ENCODE measurements at regions not wholly inside any gene's neighbourhood (a gene's known extent, or its start where the extent isn't known, plus 50 kb on each side); places are given as distances from the start of the nearest gene placed in this dataset.

- ATAC-seq (ENCODE audit: low read depth) = no peak
Measured at GRCh38 chr16:86390335-86390734, 120.0 kb upstream of the FOXF1 start.

GRCh38 chr16:86391486-86391885, 118.8 kb upstream of the FOXF1 start:
- H3K4me3 Mint-ChIP-seq = no peak overlapping the region
- no peaks in the 10 kb centered on the region for H3K9me3 Mint-ChIP-seq
- no peak for ATAC-seq (ENCODE audit: low read depth)
- no peak overlapping the region for H3K27ac Mint-ChIP-seq
- H3K27me3 Mint-ChIP-seq = peaks cover 9% of the 10 kb centered on the region
- no peaks in the 10 kb centered on the region for H3K36me3 Mint-ChIP-seq
- H3K4me1 Mint-ChIP-seq = no peaks in the 10 kb centered on the region
- no peak for DNase-seq (ENCODE audit: low spot score in 2 of 2)

More at GRCh38 chr16:86390335-86390734, 120.0 kb upstream of the FOXF1 start:
- Mint-ChIP-seq H3K9me3 (no peaks in the 10 kb centered on the region), H3K27ac (no peak overlapping the region), H3K4me1 (no peaks in the 10 kb centered on the region), H3K4me3 (no peak overlapping the region), H3K27me3 (peaks cover 12% of the 10 kb centered on the region), H3K36me3 (no peaks in the 10 kb centered on the region)
- no peak for DNase-seq (ENCODE audit: low spot score in 2 of 2)

GRCh38 chr16:86391984-86392383, 118.3 kb upstream of the FOXF1 start:
- no peak overlapping the region for H3K4me3 Mint-ChIP-seq
- no peak for ATAC-seq (ENCODE audit: low read depth)
- H3K27me3 Mint-ChIP-seq = peaks cover 9% of the 10 kb centered on the region
- H3K4me1 Mint-ChIP-seq = no peaks in the 10 kb centered on the region
- no peaks in the 10 kb centered on the region for H3K36me3 Mint-ChIP-seq
- no peaks in the 10 kb centered on the region for H3K9me3 Mint-ChIP-seq
- no peak for DNase-seq (ENCODE audit: low spot score in 2 of 2)
- no peak overlapping the region for H3K27ac Mint-ChIP-seq

DNA sequence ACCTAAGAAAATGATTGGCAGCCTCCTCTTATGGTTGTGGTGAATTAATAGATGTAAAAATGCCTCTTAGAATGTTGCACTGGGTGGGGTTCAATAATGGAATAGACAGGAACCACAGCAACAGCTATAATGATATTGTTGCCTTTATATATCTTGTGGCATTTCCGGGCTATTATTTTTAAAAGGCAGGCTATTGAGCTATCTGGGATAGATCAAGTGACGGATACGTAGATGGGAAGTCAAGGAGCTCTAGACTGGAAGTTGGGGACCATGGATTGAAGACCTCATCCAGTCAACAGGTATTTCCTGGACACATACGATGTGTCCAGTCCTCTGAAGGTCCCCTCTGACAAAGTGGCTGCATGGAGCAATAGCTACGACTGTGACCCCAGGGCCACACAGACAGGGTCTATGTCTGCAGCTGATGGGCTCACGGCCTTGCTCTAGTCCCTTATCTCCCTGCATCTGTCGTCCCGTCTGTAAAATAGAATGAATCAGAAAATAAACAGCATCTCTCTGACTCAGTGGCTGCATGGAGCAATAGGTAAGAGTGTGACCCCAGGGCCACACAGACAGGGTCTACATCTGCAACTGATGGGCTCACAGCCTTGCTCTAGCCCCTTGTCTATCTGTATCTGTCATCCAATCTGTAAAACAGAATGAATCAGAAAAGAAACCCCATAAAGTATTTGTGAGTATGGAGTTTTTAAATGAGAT, 117.7 kb upstream of the FOXF1 start:
- Mint-ChIP-seq H3K4me1 (no peaks in the 10 kb centered on the region), H3K9me3 (no peaks in the 10 kb centered on the region), H3K27me3 (peaks cover 9% of the 10 kb centered on the region), H3K4me3 (no peak overlapping the region), H3K27ac (no peak overlapping the region), H3K36me3 (no peaks in the 10 kb centered on the region)
- DNase-seq (ENCODE audit: low spot score in 2 of 2) = no peak
- ATAC-seq (ENCODE audit: low read depth) = no peak

DNA sequence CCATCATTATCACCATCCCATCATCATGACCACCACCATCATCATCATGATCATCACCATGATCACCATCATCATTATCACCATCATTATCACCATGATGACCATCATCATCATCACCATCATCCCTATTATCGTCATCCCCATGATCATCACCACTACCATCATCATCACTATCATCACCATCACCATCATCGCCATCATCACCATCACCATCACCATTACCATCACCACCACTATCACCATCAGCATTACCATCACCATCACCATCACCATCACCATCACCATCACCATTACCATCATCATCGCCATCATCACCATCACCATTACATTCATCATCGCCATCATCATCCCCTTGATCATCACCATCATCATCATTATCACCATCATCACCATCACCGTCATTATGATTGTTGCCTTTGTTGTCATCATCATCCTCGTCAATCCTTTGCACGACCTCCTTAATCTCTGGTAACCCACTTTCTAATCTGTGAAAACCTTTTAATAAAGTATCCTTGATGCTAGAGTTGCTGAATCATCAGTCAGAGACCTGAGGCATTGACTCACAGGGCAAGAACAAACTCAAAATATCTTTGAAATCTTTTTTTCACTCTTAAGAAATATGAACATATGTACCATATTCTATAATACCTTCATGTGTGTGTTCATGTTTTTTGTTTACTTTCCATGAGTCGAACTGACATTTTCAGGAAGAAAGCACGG, 116.3 kb upstream of the FOXF1 start:
- ATAC-seq (ENCODE audit: low read depth) (no peak), DNase-seq (ENCODE audit: low spot score in 2 of 2) (no peak)
- Mint-ChIP-seq H3K27me3 (peaks cover 2% of the 10 kb centered on the region), H3K36me3 (no peaks in the 10 kb centered on the region), H3K27ac (no peak overlapping the region), H3K9me3 (no peaks in the 10 kb centered on the region), H3K4me1 (no peaks in the 10 kb centered on the region), H3K4me3 (no peak overlapping the region)

DNA sequence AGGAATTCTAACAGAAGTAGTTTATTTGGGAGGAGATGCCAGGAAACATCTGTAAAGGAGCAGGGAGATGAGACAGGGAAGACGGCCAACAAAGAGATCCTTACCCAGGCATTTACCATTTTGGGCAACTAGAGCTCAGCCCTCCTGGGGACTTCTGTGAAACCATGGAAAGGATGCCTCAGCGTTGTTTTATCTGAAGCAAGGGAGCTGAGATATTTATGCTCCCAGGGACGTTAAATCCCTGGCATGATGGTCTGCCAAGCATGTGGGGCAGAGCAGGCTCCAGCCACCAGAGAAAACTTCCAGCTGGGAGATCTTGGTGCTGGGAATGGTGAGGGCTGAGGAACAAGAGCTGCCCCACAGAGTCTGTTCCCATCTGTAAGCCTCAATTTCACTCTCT, 114.8 kb upstream of the FOXF1 start:
- no peaks in the 10 kb centered on the region for H3K36me3 Mint-ChIP-seq
- H3K27me3 Mint-ChIP-seq = peaks cover 2% of the 10 kb centered on the region
- H3K4me1 Mint-ChIP-seq = no peaks in the 10 kb centered on the region
- DNase-seq (ENCODE audit: low spot score in 2 of 2) (no peak), ATAC-seq (ENCODE audit: low read depth) (no peak)
- H3K4me3 Mint-ChIP-seq = no peak overlapping the region
- H3K9me3 Mint-ChIP-seq = no peaks in the 10 kb centered on the region
- H3K27ac Mint-ChIP-seq = no peak overlapping the region

DNA sequence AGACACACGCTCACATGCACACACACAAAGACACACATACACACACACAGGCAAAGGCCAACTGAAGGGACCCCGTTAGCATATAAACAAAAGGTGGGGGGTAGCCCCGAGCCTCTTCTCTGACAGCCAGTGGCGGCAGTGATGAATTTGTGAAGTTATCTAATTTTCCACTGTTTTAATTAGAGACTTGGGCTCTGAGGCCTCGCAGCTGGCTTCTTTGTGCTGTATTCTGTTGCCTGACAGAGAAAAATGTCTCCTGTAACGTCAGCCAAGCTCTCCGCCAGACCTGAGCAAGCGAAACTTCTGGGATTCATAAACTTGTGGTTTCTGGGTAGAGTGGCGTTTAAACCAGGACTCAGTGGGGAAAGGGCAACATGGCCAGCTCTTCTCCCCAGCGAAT, 113.9 kb upstream of the FOXF1 start:
- H3K27ac Mint-ChIP-seq = no peak overlapping the region
- no peak for ATAC-seq (ENCODE audit: low read depth)
- no peaks in the 10 kb centered on the region for H3K27me3 Mint-ChIP-seq
- no peak for DNase-seq (ENCODE audit: low spot score in 2 of 2)
- no peak overlapping the region for H3K4me3 Mint-ChIP-seq
- no peaks in the 10 kb centered on the region for H3K9me3 Mint-ChIP-seq
- H3K4me1 Mint-ChIP-seq = no peaks in the 10 kb centered on the region
- H3K36me3 Mint-ChIP-seq = no peaks in the 10 kb centered on the region

GRCh38 chr16:86396901-86397311, 113.4 kb upstream of the FOXF1 start:
- Mint-ChIP-seq H3K36me3 (no peaks in the 10 kb centered on the region), H3K27ac (no peak overlapping the region), H3K27me3 (peaks cover 4% of the 10 kb centered on the region), H3K4me1 (no peaks in the 10 kb centered on the region), H3K9me3 (peaks cover 1% of the 10 kb centered on the region), H3K4me3 (no peak overlapping the region)
- no peak for ATAC-seq (ENCODE audit: low read depth)
- DNase-seq (ENCODE audit: low spot score in 2 of 2) = no peak

DNA sequence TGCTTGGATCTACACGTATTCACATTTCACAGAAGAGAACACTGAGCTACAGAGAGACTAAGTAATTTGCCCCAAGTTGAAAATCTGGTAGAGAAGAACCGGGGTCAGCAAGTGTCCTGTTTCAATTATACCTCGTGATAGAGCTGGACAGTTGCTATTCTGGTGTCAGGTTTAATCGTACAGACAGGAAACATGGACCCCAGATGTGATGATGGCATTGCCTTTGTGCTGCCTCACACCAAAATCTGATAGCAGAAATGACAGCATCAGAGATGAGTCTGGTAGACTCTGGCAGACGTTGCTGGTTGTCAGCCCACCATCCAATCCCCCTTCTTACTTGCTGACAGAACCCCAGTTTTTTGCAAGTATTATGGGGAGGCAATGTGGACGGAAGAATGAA, 112.1 kb upstream of the FOXF1 start:
- Mint-ChIP-seq H3K9me3 (peaks cover 1% of the 10 kb centered on the region), H3K36me3 (no peaks in the 10 kb centered on the region), H3K4me1 (no peaks in the 10 kb centered on the region), H3K27ac (no peak overlapping the region), H3K27me3 (peaks cover 6% of the 10 kb centered on the region), H3K4me3 (no peak overlapping the region)
- DNase-seq (ENCODE audit: low spot score in 2 of 2) (no peak), ATAC-seq (ENCODE audit: low read depth) (no peak)

DNA sequence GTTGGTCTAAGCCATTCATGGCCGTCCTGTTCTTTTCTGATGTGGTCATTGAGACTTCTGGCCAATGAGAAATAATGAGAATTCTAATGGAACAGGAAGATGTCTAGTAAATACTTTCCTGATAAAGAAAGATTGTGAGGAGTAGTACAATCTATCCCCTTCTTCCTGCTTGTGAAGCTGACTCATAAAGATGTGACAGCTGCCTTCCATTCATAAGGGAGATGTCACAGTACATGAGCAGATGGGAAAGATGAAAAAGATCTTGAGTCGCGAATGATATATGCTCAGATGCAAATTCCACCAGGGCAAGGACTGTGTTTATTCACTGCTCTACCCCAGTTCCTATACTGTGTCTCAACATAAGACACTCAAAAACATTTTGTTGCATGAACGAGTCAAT, 111.7 kb upstream of the FOXF1 start:
- ATAC-seq (ENCODE audit: low read depth) (no peak), DNase-seq (ENCODE audit: low spot score in 2 of 2) (no peak)
- Mint-ChIP-seq H3K9me3 (peaks cover 1% of the 10 kb centered on the region), H3K4me3 (no peak overlapping the region), H3K4me1 (no peaks in the 10 kb centered on the region), H3K27ac (no peak overlapping the region), H3K27me3 (peaks cover 6% of the 10 kb centered on the region), H3K36me3 (no peaks in the 10 kb centered on the region)

DNA sequence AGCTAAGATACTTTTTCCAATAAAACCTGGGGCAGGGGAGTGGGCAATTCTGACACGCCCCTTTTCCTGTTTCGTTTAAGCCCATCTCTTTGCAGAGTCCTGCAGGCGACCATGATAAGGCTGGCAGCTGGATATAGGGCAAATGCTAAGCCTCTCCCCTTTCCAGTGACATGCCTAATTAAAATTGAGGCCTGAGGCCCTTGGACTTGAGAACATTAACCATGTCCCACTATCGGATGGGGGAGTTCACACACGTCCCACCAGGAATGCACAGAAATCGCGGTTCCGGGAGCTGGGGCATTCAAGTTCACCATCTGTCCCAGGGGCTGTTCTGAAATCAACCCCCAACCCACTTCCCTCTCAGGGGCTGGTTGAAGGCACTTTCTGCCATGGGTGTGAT, 109.2 kb upstream of the FOXF1 start:
- ATAC-seq (ENCODE audit: low read depth) (no peak), DNase-seq (ENCODE audit: low spot score in 2 of 2) (no peak)
- H3K4me1 Mint-ChIP-seq = no peaks in the 10 kb centered on the region
- H3K36me3 Mint-ChIP-seq = no peaks in the 10 kb centered on the region
- no peak overlapping the region for H3K4me3 Mint-ChIP-seq
- H3K9me3 Mint-ChIP-seq = peaks cover 1% of the 10 kb centered on the region
- H3K27me3 Mint-ChIP-seq = peaks cover 8% of the 10 kb centered on the region
- H3K27ac Mint-ChIP-seq = no peak overlapping the region

DNA sequence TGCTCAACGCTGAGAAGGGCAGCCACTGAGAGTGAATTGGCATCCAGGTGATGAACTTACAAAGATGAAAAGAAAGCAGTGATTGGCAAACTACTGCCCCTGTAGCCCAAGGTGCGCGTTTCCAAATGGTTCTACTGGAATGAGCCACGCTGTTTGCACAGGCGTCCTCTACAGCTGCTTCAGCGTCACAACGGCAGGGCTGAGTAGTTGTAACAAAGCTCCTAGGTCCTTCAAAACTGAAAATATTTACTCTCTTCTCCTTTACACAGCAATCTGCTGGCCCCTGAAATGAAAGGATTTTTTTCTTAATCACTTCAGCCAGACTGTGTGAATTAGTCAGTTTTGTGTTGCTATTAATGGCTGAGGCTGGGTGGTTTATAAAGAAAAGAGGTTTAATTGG, 107.2 kb upstream of the FOXF1 start:
- no peak for DNase-seq (ENCODE audit: low spot score in 2 of 2)
- no peak for ATAC-seq (ENCODE audit: low read depth)
- Mint-ChIP-seq H3K27ac (no peak overlapping the region), H3K27me3 (peaks cover 8% of the 10 kb centered on the region), H3K4me3 (no peak overlapping the region), H3K9me3 (peaks cover 1% of the 10 kb centered on the region), H3K36me3 (no peaks in the 10 kb centered on the region), H3K4me1 (no peaks in the 10 kb centered on the region)

GRCh38 chr16:86403541-86404163, 106.7 kb upstream of the FOXF1 start:
- H3K36me3 Mint-ChIP-seq = no peaks in the 10 kb centered on the region
- DNase-seq (ENCODE audit: low spot score in 2 of 2) (no peak), ATAC-seq (ENCODE audit: low read depth) (no peak)
- H3K4me1 Mint-ChIP-seq = no peaks in the 10 kb centered on the region
- H3K4me3 Mint-ChIP-seq = no peak overlapping the region
- H3K9me3 Mint-ChIP-seq = peaks cover 1% of the 10 kb centered on the region
- H3K27ac Mint-ChIP-seq = no peak overlapping the region
- peaks cover 8% of the 10 kb centered on the region for H3K27me3 Mint-ChIP-seq

DNA sequence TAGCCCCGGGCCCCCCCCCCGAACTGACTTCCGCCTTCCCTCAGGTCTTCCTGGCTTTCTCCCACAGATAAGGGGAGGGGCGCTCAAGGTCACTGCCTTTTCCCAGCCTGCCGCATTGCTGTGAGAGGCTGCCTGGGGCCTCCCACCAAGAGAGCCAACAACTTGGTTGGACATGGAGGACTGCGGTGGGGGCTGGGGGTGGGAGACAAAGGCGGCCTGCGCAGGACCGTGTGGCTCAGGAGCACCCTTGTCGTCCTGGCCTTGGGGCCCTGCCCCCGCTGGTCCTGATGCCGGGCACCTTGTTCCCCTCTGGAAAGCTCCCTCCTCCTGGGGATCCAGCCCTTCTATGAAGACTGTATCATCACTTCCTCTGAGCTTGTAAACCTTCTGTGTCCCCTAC, 105.6 kb upstream of the FOXF1 start:
- H3K4me3 Mint-ChIP-seq = no peak overlapping the region
- H3K36me3 Mint-ChIP-seq = no peaks in the 10 kb centered on the region
- no peak overlapping the region for H3K27ac Mint-ChIP-seq
- no peaks in the 10 kb centered on the region for H3K4me1 Mint-ChIP-seq
- H3K27me3 Mint-ChIP-seq = peaks cover 10% of the 10 kb centered on the region
- DNase-seq (ENCODE audit: low spot score in 2 of 2) = no peak
- peaks cover 1% of the 10 kb centered on the region for H3K9me3 Mint-ChIP-seq
- ATAC-seq (ENCODE audit: low read depth) = no peak

Measured in memory B cell (primary cell).